NCI-H2029 treated with DMSO at 0.1 percent for 48 hours (cell line): ENCODE measurements at regions not wholly inside any gene's neighbourhood (a gene's known extent, or its start where the extent isn't known, plus 50 kb on each side); places are given as distances from the start of the nearest gene placed in this dataset.
"Not testable (repeated sequence)": the region's sequence is repeated elsewhere in the genome, so short reads cannot be mapped to it uniquely, and the experiment has no call there.

ENCODE experiments used
- DNase-seq: peaks from one replicate; lab custom pipeline; 2025; lab: John Stamatoyannopoulos, UW

DNA sequence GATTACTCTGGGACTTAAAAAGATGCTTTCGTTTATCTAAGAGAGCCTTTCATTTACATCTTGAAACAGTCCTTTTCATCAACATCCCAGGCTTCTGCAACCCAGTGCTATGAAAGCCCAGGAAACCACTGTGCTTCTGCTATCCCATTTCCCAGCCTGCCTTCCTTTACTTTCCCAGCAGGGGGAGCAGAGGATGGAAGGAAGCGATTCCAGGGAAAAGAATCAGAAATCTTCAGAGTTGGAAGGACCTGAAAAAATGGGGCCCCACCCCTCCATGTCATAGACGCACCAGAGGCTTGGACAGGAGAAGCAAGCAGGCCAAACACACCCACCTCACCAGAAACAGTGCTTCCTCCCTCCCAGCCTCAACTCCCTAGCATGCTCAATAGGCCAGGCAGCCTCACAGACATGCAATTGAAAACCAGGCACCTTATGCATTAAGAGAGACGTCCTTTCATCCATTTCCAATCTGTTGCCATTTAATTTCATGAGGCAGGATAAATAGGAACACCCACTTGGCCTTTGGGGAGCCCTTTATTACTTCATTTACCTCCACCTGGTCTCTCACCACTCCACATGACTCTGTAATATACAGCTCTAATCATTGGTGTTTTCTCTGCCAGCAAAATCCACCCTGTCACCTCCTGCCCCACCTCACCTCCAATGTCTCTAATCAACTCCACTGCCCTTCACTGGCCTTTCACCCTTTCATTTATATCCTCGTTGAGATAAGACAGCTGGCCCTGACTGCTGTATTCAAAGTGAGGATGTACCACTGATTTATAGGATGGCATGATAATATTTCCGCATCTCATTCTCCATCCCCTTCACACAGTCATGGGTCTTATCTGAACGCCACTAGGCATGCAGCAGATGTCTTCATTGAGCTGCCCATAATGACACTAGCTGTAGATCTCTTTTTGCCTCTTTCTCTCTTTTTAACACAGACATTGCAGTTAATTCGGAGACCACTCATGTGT lies 583.9 kb downstream of the NTRK3 start:
- peak; percentile 4 for DNase-seq

DNA sequence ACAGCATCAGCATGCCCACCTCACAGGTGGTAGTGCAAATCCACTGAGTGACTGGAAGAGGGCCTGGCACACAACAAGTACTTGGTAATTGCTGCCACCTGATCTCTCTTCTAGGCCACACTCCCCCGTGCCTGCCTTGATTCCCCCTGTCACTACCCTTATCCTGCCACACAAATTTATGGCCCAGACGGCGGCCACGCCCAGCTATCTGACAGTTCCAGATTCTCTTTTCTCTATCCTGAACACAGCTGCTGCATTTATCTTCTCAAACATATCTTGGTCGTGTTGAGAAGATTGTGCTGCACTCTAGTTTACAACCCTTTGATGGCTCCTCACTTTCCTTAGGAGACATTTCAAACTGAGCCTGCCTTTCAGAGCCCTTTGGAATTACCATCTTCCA lies 585.2 kb downstream of the NTRK3 start:
- no peak for DNase-seq

DNA sequence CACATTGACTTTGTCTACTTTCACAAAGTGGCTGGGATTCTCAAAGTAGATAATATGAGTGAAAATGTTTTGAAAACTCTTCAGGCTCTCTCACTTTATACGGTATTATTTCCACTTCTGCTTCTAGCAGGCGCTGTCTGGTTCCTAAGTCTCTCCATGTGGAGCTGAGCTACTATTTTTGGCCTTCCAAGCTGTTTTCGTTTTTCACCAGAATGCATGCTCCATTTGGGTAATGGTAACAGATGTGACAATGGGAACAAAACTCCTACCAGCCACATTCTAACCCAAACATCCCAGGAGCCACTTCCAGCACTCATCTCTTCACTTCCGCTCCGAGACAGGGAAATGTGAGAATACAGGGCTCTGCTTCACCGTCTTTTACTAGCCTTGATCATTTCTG lies 586.7 kb downstream of the NTRK3 start:
- no peak for DNase-seq

DNA sequence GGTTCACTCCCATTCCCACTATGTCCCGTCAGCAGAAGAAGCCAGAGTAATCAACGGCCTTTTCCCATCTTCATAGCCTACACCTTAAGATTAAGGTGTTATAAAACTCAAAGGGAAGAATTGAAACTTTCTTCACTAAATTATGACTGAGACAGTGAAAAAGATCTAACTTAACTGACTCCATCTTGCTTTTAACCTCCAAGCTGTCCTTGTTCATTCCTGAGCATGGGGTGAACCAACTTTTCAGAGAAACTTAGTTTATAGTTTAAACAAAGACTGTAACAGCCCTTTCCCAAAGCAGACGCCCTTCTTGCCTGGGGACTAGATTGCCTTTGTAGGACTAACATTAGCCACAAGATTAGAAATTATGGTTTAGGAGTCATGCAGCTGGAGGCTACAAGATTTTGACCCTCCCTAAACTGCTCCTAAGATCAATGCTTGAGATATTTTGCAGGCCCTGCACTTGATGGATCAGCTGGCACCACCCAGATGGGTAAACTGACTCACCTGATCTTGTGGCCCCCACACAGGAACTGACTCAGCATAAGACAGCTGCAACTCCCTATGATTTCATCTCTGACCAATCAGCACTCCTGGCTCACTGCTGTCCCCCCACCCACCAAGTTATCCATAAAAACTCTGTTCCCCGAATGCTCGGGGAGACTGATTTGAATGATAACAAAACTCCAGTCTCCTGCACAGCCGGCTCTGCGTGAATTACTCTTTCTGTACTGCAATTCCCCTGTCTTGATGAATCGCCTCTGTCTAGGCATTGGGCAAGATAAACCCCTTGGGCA lies 587.6 kb downstream of the NTRK3 start:
- DNase-seq: not testable (repeated sequence)

DNA sequence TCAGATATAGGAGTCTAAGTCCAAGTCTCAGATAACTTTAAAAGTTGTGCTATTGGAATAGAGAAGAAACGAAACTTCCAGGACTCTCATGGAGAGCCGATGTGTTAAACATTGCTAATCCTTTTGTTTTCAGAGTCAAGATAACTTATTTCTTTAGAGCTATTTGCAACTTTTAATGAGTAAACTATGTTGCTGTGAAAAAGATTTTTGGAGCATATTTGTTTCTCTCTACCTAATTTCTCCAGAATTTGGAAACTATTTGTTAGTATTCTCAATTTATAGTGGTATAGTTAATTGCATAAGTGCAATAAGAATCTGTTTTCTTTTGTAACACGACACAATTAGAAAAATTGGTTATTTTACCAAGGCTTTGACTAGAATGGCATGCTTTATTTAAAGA lies 588.9 kb downstream of the NTRK3 start:
- no peak for DNase-seq

DNA sequence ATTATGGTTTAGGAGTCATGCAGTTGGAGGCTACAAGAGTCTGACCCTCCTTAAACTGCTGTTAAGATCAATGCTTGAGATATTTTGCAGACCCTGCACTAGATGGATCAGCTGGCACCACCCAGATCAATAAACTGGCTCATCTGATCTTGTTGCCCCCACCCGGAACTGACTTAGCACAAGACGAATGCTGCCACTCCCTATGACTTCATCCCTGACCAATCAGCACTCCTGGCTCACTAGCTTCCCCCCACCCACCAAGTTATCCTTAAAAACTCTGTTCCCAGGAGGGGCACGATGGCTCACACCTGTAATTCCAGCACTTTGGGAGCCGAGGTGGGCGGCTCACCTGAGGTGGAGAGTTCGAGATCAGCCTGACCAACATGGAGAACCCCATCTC lies 594.0 kb downstream of the NTRK3 start:
- no peak for DNase-seq

DNA sequence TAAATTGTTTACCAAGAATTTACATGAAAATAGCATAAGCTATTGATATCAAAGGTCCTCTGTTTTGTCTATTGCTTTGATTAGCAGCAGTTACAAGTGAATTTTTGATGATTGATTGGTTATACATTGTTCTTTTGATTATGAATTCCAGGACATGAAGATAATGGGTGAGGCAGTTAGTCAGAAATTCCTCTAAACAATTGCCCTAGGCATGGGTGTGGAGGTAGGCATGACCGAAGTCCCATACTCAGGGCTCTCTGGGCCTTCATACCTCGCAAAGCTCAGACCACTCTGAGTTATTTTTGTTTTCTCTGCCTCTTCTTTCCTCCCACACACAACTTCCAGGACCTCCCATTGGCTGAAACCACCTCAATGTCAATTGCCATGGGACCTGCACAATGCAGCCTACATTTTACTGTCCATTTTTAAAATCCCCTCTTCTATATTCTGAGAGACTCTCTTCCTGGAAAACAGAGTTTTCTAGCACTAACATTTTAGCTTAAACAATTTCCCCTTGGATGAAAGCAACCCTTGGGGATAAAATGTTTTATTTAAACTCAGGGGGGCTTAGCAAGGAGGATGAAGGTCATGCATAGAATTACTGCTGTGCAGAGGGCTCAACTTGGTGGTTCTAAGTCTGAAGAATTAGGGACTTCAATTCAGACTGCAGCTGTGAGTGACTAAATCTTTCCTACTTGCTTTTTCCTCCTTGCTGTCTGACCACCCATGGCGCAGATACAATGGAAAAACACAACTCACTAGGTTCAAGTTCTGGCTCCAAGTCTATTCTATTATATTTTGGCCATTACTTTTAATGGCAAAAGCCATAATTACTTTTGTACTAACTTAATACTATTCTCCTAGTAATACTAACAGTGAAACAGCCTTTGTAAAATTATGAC lies 594.8 kb downstream of the NTRK3 start:
- no peak for DNase-seq

DNA sequence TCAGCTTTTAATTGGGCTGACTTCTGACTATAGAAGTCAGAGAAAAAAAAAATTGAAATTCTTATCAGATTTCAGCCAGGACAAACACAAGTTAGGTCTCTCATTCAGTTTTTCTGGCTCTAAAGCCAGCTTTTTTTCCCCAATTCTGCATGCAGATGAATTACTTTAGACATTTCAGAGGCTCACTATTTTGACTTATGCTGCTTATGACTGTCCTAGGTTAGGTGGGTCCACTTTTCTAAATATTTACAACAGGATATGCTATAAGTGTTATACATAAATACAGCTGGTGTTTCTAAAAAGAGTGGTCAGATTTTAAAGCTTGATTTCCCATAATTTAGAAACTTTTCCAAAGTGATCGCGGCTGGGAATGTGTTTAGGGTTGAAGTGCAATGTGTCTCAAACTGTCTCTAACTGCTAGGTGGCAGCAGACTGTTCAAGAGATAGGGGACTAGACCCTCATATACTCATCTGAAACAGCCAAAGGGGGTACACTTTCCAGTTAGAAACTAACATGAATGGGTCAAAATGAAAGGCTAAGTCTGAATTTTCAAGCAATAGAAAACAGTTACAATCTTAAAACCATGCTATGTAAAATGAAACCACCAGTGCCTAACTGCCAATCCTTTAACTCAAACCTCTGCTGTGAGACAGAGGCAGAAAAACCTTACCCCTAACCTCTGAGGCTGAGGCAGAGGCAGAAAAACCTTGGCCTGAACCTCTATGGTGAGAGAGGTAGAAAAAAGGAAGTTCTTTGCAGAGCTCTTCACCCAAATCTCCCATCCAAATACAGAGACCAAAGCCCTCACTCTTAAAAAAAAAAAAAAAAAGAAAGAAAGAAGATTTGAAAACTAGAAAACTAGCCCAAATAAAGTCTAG lies 596.0 kb downstream of the NTRK3 start:
- no peak for DNase-seq

DNA sequence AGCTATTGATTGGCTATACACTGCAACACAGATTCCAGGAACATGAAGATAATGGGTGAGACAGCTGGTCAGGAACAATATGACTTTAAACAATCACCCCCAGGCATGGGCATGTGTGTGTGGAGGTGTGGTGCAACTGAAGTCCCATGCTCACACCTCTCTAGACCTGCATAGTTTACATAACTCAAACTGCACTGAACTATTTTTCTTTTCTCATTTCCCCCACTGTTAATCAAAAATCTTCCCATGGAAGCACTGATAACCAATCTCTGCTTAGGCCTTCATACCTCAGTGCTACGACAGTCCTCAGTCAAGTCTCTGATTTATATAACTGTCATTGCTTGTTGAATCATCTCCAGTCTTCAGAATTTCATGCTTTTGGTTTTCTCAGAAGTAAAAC lies 600.2 kb downstream of the NTRK3 start:
- DNase-seq: no peak

DNA sequence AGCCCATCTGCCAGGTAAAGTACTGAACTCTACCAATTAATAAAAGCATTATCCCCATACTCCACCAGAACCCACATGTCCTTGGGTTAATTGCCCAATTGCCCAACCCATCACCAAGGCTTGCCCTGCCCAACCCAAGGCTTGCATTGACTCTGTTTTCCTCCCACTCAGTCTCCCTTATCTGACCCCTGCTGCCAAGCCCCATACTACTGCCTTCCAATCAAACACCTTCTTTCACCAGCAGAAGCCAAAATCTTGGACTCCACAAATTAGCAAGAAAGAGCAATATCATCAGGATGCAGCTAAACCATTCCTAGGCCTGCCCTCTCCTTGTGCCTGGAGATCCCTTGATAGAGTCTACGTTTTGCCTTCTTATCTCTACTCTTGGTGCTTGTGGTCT lies 602.9 kb downstream of the NTRK3 start:
- DNase-seq: no peak

DNA sequence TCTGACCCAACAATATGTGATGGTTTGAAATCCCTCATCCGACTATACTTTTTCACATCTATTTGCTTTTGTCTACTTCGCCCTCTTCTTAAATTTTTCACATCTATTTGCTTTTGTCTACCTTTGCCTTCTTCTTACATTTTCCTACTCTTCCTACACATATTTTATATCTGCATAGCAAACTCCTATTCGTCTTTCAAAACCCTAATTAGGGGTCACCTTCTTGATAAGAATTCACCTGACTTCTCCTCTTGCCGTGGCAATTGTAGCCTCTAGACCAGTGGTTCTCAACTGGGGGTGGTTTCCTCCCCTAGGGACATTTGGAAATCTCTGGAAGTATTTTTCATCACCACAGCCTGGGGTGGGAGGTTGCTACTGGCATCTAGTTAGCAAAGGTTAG lies 607.4 kb downstream of the NTRK3 start:
- no peak for DNase-seq

DNA sequence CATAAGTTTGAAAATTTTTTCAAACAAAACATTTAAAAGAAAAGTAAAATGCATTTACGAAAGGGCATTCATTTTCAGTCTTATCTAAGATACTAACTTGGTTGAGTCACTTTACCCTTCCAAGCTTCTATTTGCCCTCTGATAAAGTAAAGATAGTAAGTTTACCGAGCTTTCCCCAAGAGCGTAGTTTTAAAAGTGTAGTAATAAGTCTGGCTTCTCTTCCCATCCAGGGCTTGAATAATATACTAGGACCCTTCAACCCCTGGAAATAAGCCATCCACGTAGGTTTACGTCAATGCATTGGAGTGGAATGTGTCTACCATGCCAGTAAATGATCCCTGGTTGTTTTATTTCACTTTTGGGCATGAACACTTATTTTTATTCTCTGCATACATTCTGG lies 608.3 kb downstream of the NTRK3 start:
- DNase-seq: no peak

DNA sequence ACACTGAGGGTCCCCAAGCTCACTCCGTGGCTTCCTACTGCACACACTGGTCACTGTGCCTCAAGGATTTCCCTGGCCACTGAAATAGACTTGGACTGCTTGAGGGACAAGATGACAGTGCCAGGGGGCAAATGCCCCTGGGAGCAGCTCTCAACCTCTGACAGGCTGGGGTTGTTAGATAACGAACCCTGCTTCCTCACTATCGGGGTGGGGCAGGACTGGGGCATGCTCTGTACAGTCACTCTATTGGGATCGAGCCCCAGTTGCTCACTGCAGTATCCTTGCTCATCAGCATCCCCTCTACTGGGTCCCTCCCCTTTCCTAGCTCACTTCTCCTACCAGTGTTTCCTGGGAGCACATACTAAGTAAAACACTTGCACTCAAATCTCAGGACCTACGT lies 610.8 kb downstream of the NTRK3 start:
- no peak for DNase-seq

DNA sequence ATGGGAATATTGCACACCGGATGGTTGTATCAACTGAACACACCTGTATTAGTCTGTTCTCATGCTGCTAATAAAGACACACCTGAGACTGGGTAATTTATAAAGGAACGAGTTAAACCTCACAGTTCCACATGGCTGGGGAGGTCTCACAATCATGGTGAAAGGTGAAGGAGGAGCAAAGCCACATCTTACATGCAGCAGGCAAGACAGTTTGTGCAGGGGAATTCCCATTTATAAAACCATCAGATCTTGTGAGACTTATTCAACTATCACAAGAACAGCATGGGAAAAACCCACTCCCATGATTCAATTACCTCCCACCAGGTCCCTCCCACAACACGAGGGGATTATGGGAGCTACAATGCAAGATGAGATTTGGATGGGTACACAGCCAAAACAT lies 613.5 kb downstream of the NTRK3 start:
- not testable (repeated sequence) for DNase-seq

DNA sequence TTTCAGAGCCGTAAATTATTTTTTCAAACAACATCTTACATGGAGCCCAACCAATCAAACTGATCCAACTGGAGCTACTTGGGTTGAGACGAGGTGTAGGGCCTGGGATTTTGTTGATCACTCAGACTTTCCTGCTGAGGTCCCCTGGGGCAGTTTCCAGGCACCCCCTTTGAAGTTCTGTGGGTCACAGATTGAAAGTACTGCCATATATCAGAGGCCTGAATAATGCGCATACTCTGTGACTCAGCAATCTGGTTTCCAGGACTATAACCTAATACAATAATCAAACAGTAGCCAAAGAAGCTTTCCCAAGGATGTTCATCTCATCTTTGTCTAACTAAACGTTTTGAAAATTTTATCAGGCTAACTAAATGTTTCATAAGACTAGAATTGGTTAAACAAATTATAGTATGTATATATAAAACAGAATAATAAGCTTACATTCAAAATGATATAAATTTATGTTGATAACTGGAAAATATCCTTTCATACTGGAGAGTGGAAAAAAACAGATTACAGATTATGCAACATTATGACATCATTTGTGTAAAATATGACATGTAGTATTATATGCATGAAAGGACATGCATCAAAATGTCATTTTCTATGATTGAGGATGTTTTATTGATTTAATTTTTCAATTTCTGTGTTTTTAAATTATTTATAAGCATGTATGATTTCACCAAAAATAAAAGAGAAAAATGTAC lies 617.1 kb downstream of the NTRK3 start:
- no peak for DNase-seq

DNA sequence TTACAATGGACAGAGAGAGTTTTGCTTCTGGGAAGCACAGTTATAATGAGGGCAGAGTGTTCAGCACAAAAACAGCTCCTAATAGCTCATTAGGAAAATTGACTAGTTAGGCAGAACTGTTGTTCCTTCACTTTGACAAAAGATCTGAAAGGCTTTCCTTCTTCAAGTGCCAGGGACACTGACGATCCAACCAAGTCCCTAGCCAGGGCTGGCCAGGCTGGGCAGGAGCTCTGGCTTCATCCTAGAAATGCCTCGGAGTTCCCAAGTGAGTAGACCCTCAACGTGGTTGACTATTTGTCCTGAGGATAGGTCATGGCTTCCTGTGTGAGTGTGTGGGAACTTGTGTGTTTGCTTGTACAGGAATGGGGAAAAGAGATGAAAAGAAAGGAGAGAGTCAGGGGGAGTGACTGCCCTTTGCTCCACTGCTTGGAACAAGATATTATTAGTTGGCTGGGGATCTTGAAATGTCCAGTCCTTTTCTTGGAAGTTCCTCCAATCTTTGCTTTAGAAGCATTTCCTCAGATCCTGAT lies 617.9 kb downstream of the NTRK3 start:
- no peak for DNase-seq

DNA sequence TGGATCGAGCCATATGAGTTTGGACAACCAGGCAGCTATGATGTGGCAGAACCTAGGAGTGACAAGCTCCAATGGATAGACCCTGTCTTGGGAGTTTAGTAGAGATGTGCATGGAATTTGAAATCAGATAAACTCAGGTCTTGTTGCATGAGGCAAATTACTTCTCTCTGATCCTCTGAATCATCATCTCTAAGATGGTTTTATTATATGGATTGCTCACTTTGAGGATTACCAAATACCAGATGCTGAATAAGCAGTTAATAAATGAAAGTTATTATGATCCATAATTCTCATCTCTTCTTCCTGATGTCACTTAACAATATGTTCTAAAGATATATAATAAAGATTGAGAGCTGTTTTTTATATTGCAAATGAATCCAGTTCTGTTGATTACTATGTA lies 622.2 kb downstream of the NTRK3 start:
- DNase-seq: no peak

DNA sequence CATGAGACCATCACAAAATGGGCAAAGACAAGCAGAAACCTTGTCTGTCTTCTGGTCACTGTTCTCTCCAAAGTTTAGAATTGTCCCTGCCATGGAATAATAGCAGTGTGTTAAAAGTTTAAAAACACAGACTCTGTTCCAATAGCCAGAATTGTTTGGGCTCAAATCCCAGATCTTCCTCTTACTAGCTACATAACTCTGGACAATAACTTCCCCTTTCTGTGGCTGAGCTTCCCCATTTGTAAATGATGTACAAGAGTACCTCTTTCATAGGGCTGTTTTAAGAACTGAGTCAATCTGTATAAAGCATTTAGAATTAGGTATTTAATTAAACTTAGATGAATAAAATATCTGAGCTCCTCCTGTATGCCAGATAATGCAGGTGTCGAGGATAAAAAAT lies 623.0 kb downstream of the NTRK3 start:
- no peak for DNase-seq

DNA sequence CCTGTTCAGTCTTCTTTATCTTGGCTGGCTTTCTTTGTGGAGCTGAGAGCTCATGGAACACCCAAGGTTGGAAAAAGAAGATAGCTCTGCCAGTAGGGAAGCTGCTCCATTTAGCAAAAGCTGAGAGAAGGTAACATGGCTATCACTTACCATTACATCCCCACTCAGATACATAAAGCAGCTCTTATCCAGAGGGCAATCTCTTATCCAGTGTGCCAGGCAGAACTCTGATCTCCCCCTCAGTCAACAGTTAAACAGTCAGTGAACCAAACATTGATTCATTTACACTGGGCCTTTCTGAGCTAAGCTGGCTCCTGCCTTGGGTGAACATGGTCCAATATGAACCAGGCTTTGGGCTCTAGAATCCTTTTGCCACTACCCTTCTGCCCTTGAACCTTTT lies 624.2 kb downstream of the NTRK3 start:
- no peak for DNase-seq

DNA sequence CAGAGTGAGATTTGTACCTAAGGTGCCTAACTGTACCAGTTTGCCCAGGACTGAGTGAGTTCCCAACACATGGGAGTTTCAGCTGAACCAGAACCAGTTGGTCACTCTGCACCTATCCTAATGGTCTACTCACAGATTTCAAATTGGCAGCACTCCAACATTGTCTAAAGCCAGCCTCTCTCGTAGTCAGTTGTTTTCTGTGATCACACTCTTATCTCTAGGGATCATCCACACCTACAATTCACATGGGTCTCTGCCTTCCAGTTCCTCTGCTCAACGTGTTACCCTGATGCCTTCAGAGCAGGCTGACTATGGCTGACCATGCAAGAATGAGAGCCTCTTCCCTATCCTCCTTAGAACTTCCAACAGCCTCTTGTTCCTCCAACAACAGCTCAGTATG lies 624.8 kb downstream of the NTRK3 start:
- DNase-seq: no peak
